ENCODE measurements at regions not wholly inside any gene's neighbourhood (a gene's known extent, or its start where the extent isn't known, plus 50 kb on each side); places are given as distances from the start of the nearest gene placed in this dataset.
"Not testable (repeated sequence)": the region's sequence is repeated elsewhere in the genome, so short reads cannot be mapped to it uniquely, and the experiment has no call there.

DNA sequence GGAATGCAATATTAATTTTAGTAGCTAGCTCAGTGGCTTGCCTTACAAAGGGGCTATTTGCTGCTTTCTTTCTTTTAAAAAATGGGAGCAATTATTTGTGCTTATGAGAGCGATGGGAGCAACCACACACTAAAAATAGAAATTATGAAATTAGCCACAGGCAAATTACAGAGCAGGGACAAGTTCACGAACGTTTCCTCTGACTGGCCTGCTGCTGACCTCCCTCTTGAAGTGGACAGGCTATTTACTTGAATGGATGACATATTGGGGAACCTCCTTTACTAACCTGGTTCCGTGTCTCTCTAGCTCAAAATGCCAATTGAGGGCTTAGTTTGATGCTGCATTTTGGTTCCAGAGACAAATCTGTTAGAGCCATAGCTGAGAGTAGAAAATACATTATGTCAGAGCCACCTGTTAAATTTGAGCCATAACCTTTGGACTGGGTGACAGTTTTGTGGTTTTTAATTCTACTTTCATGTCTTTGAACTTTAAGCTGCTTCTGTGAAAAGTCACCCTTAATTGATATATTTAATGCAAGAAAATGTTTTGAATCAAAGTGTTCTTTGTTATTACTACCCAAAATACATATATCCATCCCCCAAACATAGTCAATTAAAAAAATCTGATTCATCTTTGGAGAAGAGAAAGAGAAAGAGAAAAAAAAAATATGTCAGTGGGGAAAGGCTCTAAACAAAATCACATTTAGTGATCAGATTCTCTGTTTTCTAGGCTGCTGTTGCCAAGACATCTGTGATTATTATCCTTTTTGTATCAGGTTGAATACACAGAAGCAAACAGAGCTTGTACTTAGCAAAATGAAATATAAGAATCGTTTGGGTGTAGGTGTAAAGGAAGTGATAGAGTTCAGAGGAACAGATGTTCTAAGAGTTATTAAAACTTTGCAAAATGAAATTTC is 351.9 kb downstream of the ADGRL2 start:
- in situ Hi-C loops (cut with MboI; ENCODE audit: low sequenced_read_pairs in 4 of 4) = no loop called here
- Histone ChIP-seq H3K9me3 (no peaks in the 10 kb centered on the region), H3K36me3 (no peaks in the 10 kb centered on the region), H3K27me3 (no peaks in the 10 kb centered on the region), H3K4me3 (no peak overlapping the region), H3K27ac (no peak overlapping the region), H3K4me1 (peaks cover 6 to 9% of the 10 kb centered on the region in 2 donors)
- no peak for TF ChIP-seq POLR2A (IDR thresholded peaks at IDR 0.05)
- TF ChIP-seq, protein P1, sequence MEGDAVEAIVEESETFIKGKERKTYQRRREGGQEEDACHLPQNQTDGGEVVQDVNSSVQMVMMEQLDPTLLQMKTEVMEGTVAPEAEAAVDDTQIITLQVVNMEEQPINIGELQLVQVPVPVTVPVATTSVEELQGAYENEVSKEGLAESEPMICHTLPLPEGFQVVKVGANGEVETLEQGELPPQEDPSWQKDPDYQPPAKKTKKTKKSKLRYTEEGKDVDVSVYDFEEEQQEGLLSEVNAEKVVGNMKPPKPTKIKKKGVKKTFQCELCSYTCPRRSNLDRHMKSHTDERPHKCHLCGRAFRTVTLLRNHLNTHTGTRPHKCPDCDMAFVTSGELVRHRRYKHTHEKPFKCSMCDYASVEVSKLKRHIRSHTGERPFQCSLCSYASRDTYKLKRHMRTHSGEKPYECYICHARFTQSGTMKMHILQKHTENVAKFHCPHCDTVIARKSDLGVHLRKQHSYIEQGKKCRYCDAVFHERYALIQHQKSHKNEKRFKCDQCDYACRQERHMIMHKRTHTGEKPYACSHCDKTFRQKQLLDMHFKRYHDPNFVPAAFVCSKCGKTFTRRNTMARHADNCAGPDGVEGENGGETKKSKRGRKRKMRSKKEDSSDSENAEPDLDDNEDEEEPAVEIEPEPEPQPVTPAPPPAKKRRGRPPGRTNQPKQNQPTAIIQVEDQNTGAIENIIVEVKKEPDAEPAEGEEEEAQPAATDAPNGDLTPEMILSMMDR (IDR thresholded peaks at IDR 0.05 in 4 of 5, conservative IDR thresholded peaks at IDR 0.05 in 1 of 5) = no peak
- no peak for DNase-seq
- no peak for ATAC-seq
- intact Hi-C loops (cut with DNase I; ENCODE audit: low total_unique reads) = no loop called here

DNA sequence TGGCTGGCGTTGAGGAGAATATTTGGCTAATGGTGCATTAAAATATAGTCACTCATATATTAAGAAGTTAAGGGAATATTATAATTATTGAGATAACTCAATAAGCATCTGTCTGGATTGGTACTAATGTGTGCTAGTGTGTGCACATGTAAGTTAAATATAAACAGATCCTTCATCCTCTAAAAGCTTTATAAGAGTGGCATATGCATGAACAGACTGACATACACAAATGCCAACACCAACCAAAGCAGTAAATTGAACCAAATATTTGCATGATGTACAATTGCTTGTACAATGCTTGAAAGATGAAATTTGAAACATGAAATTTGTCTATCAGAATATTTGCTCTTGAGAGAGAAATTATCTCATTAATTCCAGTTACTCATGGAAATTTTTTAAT is 344.9 kb downstream of the ADGRL2 start:
- in situ Hi-C loops (cut with MboI; ENCODE audit: low sequenced_read_pairs in 4 of 4) (no loop called here), intact Hi-C loops (cut with DNase I; ENCODE audit: low total_unique reads) (no loop called here)
- H3K36me3 ChIP-seq = no peaks in the 10 kb centered on the region
- H3K4me1 ChIP-seq = no peaks in the 10 kb centered on the region
- TF ChIP-seq, protein P1 (IDR thresholded peaks at IDR 0.05 in 4 of 5, conservative IDR thresholded peaks at IDR 0.05 in 1 of 5) = no peak
- TF ChIP-seq POLR2A (IDR thresholded peaks at IDR 0.05) = no peak
- H3K27ac ChIP-seq = no peak overlapping the region
- H3K9me3 ChIP-seq = no peaks in the 10 kb centered on the region
- H3K4me3 ChIP-seq = no peak overlapping the region
- ATAC-seq (no peak), DNase-seq (no peak)
- H3K27me3 ChIP-seq = no peaks in the 10 kb centered on the region

DNA sequence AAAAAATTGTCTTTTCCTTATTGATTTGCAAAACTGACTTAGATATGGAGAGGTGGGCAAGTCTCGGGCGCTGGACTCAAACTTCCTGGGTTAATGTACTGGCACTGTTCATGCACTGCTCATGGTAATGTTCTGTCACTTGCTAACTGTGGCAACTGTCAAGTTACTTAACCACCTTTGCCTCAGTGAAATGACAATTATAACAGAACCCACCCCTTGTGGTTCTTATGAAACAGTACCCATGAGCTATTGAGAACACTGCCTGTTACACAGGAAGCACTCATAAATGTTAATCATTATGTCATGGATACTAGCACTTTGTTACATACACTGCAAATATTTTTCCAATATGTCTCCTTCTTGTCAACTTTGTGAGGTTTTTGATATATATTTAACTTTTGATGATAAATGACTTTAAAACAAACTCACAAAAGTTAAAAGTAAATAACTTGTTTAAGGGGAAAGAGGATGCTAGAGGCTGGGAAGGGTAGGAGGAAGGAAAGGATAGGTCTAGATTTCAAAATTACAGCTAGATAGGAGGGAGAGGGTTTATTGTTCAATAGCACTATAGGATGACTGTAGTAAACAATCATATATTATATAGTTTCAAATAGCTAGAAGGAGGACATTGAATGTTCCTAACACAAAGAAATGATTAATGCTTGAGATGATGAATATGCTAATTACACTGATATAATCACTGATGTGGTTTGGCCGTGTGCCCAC is 342.5 kb downstream of the ADGRL2 start:
- Histone ChIP-seq H3K4me3 (no peak overlapping the region), H3K4me1 (no peaks in the 10 kb centered on the region), H3K9me3 (no peaks in the 10 kb centered on the region), H3K27me3 (no peaks in the 10 kb centered on the region), H3K36me3 (no peaks in the 10 kb centered on the region), H3K27ac (no peak overlapping the region)
- no peak for DNase-seq
- in situ Hi-C loops (cut with MboI; ENCODE audit: low sequenced_read_pairs in 4 of 4) (no loop called here), intact Hi-C loops (cut with DNase I; ENCODE audit: low total_unique reads) (no loop called here)
- TF ChIP-seq, protein P1 (IDR thresholded peaks at IDR 0.05 in 4 of 5, conservative IDR thresholded peaks at IDR 0.05 in 1 of 5) = no peak
- ATAC-seq = no peak

DNA sequence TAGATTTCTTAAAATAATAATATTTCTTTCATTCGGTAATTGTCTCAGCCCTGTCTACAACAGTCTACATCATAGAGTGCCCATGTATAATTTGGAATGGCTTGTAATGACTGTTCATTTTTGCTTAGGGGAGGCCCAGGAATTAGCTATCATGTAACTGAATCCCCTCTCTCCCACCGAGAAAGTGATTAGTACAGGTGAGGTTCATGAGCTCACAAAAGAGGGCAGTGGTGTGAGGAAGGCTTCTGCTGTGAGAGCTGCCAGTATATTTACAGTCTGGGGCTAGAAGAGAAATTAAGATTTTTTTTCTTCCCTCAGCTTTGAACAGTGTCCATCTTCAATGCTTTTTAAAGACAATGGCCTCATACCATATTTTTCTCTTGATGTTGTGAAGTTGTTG is 340.7 kb downstream of the ADGRL2 start:
- no peak overlapping the region for H3K4me3 ChIP-seq
- in situ Hi-C loops (cut with MboI; ENCODE audit: low sequenced_read_pairs in 4 of 4) (no loop called here), intact Hi-C loops (cut with DNase I; ENCODE audit: low total_unique reads) (no loop called here)
- no peaks in the 10 kb centered on the region for H3K9me3 ChIP-seq
- no peaks in the 10 kb centered on the region for H3K4me1 ChIP-seq
- no peak for DNase-seq
- H3K27ac ChIP-seq = no peak overlapping the region
- no peak for TF ChIP-seq POLR2A (IDR thresholded peaks at IDR 0.05)
- H3K27me3 ChIP-seq = no peaks in the 10 kb centered on the region
- ATAC-seq = no peak
- no peaks in the 10 kb centered on the region for H3K36me3 ChIP-seq

DNA sequence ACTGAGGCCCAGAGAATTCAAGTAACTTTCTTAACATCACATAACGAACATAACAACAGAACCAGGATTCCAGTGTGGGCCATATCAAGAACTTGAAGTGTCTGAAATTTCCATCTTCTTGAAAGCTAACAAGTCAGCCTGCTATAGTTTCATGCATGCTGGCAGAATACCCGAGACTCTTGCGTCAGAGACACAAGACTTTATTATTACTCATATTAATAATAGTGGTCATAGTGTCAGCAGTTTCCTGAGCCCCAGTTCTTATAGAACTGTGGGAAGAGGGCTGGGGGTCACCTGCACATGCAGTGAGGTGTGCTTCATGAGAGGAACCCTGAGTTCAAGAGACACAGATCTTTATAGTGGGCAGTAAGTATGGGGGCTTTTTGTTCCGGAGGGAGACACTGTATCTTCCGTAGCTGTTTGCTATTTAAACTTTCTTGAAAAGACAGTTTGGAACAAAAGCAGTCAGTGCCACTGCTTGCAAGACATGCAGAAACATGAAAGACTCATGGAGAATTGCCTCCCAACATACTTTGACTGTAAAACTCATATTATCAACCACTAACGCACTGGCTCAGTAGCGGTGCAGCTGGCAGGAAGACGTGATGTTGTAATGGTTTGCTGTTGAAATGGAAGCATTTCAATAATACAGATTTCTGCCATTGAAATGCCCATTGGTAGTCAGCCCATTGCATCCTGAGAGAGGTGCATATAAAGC is 339.2 kb downstream of the ADGRL2 start:
- DNase-seq (no peak), ATAC-seq (no peak)
- in situ Hi-C loops (cut with MboI; ENCODE audit: low sequenced_read_pairs in 4 of 4) = no loop called here
- Histone ChIP-seq H3K4me1 (no peaks in the 10 kb centered on the region), H3K27me3 (no peaks in the 10 kb centered on the region), H3K27ac (no peak overlapping the region), H3K4me3 (no peak overlapping the region), H3K9me3 (no peaks in the 10 kb centered on the region), H3K36me3 (no peaks in the 10 kb centered on the region)
- TF ChIP-seq, protein P1 (IDR thresholded peaks at IDR 0.05 in 4 of 5, conservative IDR thresholded peaks at IDR 0.05 in 1 of 5) = no peak
- TF ChIP-seq POLR2A (IDR thresholded peaks at IDR 0.05) = no peak
- intact Hi-C loops (cut with DNase I; ENCODE audit: low total_unique reads) = no loop called here

DNA sequence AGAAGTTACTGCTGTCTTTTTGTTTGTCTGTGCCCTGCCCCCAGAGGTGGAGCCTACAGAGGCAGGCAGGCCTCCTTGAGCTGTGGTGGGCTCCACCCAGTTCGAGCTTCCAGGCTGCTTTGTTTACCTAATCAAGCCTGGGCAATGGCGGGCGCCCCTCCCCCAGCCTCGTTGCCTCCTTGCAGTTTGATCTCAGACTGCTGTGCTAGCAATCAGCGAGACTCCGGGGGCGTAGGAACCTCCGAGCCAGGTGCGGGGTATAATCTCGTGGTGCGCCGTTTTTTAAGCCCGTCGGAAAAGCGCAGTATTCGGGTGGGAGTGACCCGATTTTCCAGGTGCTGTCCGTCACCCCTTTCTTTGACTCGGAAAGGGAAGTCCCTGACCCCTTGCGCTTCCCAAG is 335.6 kb downstream of the ADGRL2 start:
- H3K4me3 ChIP-seq; intact Hi-C loops (cut with DNase I; ENCODE audit: low total_unique reads); H3K4me1 ChIP-seq; ATAC-seq; in situ Hi-C loops (cut with MboI; ENCODE audit: low sequenced_read_pairs in 4 of 4); H3K27me3 ChIP-seq; H3K36me3 ChIP-seq; H3K9me3 ChIP-seq; H3K27ac ChIP-seq; DNase-seq: not testable (repeated sequence)

Measured in gastrocnemius medialis (tissue), 4 donors.